Calu3 (cell line): ENCODE measurements at regions not wholly inside any gene's neighbourhood (a gene's known extent, or its start where the extent isn't known, plus 50 kb on each side); places are given as distances from the start of the nearest gene placed in this dataset.

Experiments
- BruUV-seq: library from RNA; stranded (reverse); fragments of 400-500 nt; replicated peaks from 2 replicates; lab custom pipeline; 2021; lab: Mats Ljungman, UMichigan
- CTCF ChIA-PET: fragments of 300-600 bp; sonication (Branson Sonifier 250); formaldehyde crosslinking; loops from one replicate; lab custom pipeline; 2022; ENCODE audit warnings: antibody characterized with exemption; lab: Charles Lee
- DNase-seq: peaks from one replicate; pipeline ENCODE4 v3.0.0; 2022
- H3K27ac Mint-ChIP-seq: one replicate; pipeline ENCODE4 v1.8.0; 2022; ENCODE audit warnings: mixed read lengths; ENCODE audit not compliant: unreplicated experiment
- H3K27me3 Mint-ChIP-seq: one replicate; pipeline ENCODE4 v1.8.0; 2022; ENCODE audit warnings: mixed read lengths; ENCODE audit not compliant: unreplicated experiment
- H3K36me3 Mint-ChIP-seq: one replicate; pipeline ENCODE4 v1.8.0; 2022; ENCODE audit warnings: mild to moderate bottlenecking, moderate library complexity, mixed read lengths; ENCODE audit not compliant: insufficient read depth, unreplicated experiment
- H3K4me1 Mint-ChIP-seq: one replicate; pipeline ENCODE4 v1.8.0; 2022; ENCODE audit warnings: mild to moderate bottlenecking, low read depth, mixed read lengths; ENCODE audit not compliant: unreplicated experiment
- H3K4me3 Mint-ChIP-seq: one replicate; pipeline ENCODE4 v1.8.0; 2022; ENCODE audit warnings: mild to moderate bottlenecking, low read depth, moderate library complexity, mixed read lengths; ENCODE audit not compliant: unreplicated experiment
- H3K9me3 Mint-ChIP-seq: one replicate; pipeline ENCODE4 v1.8.0; 2022; ENCODE audit warnings: low read depth, mixed read lengths; ENCODE audit not compliant: unreplicated experiment
- CTCF ChIP-seq: fragments of 200-600 bp; IDR thresholded peaks from one replicate; pipeline ENCODE4 v1.8.0; 2022; ENCODE audit warnings: antibody characterized with exemption; ENCODE audit not compliant: unreplicated experiment
- intact Hi-C: fragments of 100-400 bp; cut with micrococcal nuclease; formaldehyde crosslinking; loops from one replicate; pipeline ENCODE4 v1.10.0; 2022; ENCODE audit not compliant: unreplicated experiment

- no peaks in the 10 kb centered on the region for H3K9me3 Mint-ChIP-seq
- no peak overlapping the region for H3K4me3 Mint-ChIP-seq
- no peak for DNase-seq
- no peak for TF ChIP-seq CTCF
- H3K27ac Mint-ChIP-seq, result no peak overlapping the region
- H3K27me3 Mint-ChIP-seq, result peaks cover 53% of the 10 kb centered on the region
- CTCF ChIA-PET, result interaction anchor here (0.5 to 1.3 kb wide), 3 partner anchors 12 to 270 kb away, joined by 3 to 4 read pairs (median 4); no protein-coding TSS in a partner anchor
- no TSS peak for BruUV-seq
- peaks cover 5% of the 10 kb centered on the region for H3K36me3 Mint-ChIP-seq
- no peaks in the 10 kb centered on the region for H3K4me1 Mint-ChIP-seq
- intact Hi-C loops, result no loop called here
Observed at GRCh38 chr1:204803607-204804006, 67.1 kb upstream of the NFASC start.

- Mint-ChIP-seq H3K27ac (no peak overlapping the region), H3K27me3 (peaks cover 42% of the 10 kb centered on the region), H3K4me3 (peak overlapping the region; percentile 66), H3K4me1 (no peaks in the 10 kb centered on the region), H3K9me3 (no peaks in the 10 kb centered on the region), H3K36me3 (peaks cover 5% of the 10 kb centered on the region)
- TF ChIP-seq CTCF, result peak; percentile 100
- DNase-seq, result peak; percentile 90
- no TSS peak for BruUV-seq
- intact Hi-C loops, result loop anchor here (1.0 kb wide), 1 partner anchor 241 kb away; no protein-coding TSS in a partner anchor
- CTCF ChIA-PET, result interaction anchor here (0.5 to 2.6 kb wide), 63 partner anchors 10 to 891 kb away, joined by 3 to 107 read pairs (median 4); partner anchors contain the start of genes MDM4 and PIK3C2B
Observed at GRCh38 chr1:204806943-204807687, 63.5 kb upstream of the NFASC start.

GRCh38 chr1:204809488-204809887 lies 61.2 kb upstream of the NFASC start:
- no TSS peak for BruUV-seq
- Mint-ChIP-seq H3K4me3 (no peak overlapping the region), H3K27me3 (peaks cover 43% of the 10 kb centered on the region), H3K4me1 (no peaks in the 10 kb centered on the region), H3K9me3 (no peaks in the 10 kb centered on the region), H3K36me3 (peaks cover 5% of the 10 kb centered on the region), H3K27ac (no peak overlapping the region)
- intact Hi-C loops, result no loop called here
- CTCF ChIA-PET, result interaction anchor here (0.6 kb wide), 1 partner anchor 301 kb away, joined by 3 read pairs; no protein-coding TSS in a partner anchor
- DNase-seq, result no peak
- no peak for TF ChIP-seq CTCF

GRCh38 chr1:204812842-204813241 lies 57.8 kb upstream of the NFASC start:
- H3K36me3 Mint-ChIP-seq, result no peaks in the 10 kb centered on the region
- H3K27ac Mint-ChIP-seq, result no peak overlapping the region
- no peak overlapping the region for H3K4me3 Mint-ChIP-seq
- H3K4me1 Mint-ChIP-seq, result no peaks in the 10 kb centered on the region
- BruUV-seq, result no TSS peak
- intact Hi-C loops, result no loop called here
- DNase-seq, result no peak
- peaks cover 68% of the 10 kb centered on the region for H3K27me3 Mint-ChIP-seq
- TF ChIP-seq CTCF, result no peak
- no peaks in the 10 kb centered on the region for H3K9me3 Mint-ChIP-seq
- CTCF ChIA-PET, result interaction anchor here (0.6 to 2.5 kb wide), 3 partner anchors 11 to 90 kb away, joined by 3 to 10 read pairs (median 5); no protein-coding TSS in a partner anchor
